ENCODE measurements at regions not wholly inside any gene's neighbourhood (a gene's known extent, or its start where the extent isn't known, plus 50 kb on each side); places are given as distances from the start of the nearest gene placed in this dataset.

DNA sequence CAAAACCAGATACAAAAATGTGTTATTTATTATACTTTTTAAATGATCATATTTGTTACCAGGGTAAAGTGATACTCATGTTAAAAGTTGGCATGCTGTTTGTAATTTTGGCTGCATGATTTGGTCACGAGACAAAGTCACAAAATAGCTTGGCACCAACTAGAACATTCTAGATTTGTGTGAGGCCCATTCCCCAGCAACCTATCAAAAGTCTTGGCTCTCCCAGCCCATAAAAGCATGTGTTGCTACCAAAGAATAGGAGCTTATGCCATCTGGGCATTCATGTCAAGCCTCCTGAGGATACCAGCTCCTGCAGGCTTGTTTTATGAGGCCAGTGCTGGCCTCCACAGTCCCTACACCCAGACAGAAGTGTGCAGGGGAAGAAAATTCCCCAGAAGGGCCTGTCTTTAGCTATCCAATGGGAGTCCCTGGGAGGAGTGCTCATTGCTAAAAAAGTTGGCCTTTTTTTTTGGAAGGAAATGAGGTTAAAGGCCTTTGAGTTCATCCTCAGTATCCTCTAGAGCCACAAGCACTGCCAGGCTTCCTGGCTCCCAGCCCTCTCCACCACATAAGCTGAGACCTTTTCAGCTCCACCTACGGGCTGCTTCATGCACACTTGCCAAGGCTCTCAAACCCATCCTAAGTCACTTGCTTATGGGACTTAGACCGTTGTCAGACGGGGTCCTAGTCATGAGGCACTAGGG, 211.9 kb upstream of the EOLA2 start:
- TF ChIP-seq, protein P1, sequence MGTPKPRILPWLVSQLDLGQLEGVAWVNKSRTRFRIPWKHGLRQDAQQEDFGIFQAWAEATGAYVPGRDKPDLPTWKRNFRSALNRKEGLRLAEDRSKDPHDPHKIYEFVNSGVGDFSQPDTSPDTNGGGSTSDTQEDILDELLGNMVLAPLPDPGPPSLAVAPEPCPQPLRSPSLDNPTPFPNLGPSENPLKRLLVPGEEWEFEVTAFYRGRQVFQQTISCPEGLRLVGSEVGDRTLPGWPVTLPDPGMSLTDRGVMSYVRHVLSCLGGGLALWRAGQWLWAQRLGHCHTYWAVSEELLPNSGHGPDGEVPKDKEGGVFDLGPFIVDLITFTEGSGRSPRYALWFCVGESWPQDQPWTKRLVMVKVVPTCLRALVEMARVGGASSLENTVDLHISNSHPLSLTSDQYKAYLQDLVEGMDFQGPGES (IDR thresholded peaks at IDR 0.05): no peak
- TF ChIP-seq, protein P2, sequence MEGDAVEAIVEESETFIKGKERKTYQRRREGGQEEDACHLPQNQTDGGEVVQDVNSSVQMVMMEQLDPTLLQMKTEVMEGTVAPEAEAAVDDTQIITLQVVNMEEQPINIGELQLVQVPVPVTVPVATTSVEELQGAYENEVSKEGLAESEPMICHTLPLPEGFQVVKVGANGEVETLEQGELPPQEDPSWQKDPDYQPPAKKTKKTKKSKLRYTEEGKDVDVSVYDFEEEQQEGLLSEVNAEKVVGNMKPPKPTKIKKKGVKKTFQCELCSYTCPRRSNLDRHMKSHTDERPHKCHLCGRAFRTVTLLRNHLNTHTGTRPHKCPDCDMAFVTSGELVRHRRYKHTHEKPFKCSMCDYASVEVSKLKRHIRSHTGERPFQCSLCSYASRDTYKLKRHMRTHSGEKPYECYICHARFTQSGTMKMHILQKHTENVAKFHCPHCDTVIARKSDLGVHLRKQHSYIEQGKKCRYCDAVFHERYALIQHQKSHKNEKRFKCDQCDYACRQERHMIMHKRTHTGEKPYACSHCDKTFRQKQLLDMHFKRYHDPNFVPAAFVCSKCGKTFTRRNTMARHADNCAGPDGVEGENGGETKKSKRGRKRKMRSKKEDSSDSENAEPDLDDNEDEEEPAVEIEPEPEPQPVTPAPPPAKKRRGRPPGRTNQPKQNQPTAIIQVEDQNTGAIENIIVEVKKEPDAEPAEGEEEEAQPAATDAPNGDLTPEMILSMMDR (IDR thresholded peaks at IDR 0.05 in 2 of 3, conservative IDR thresholded peaks at IDR 0.05 in 1 of 3; ENCODE audit: control insufficient read depth in 2 of 3, extremely low read depth in 1 of 3, insufficient read depth in 1 of 3, low read depth in 3 of 3, low read length in 3 of 3): no peak
- TF ChIP-seq MYB (IDR thresholded peaks at IDR 0.05; ENCODE audit: borderline replicate concordance, low read depth, low read length): no peak
- TF ChIP-seq SREBF2 (IDR thresholded peaks at IDR 0.05; ENCODE audit: low read length): no peak
- no peak for TF ChIP-seq FOXK2 (IDR thresholded peaks at IDR 0.05)
- TF ChIP-seq, protein P3, sequence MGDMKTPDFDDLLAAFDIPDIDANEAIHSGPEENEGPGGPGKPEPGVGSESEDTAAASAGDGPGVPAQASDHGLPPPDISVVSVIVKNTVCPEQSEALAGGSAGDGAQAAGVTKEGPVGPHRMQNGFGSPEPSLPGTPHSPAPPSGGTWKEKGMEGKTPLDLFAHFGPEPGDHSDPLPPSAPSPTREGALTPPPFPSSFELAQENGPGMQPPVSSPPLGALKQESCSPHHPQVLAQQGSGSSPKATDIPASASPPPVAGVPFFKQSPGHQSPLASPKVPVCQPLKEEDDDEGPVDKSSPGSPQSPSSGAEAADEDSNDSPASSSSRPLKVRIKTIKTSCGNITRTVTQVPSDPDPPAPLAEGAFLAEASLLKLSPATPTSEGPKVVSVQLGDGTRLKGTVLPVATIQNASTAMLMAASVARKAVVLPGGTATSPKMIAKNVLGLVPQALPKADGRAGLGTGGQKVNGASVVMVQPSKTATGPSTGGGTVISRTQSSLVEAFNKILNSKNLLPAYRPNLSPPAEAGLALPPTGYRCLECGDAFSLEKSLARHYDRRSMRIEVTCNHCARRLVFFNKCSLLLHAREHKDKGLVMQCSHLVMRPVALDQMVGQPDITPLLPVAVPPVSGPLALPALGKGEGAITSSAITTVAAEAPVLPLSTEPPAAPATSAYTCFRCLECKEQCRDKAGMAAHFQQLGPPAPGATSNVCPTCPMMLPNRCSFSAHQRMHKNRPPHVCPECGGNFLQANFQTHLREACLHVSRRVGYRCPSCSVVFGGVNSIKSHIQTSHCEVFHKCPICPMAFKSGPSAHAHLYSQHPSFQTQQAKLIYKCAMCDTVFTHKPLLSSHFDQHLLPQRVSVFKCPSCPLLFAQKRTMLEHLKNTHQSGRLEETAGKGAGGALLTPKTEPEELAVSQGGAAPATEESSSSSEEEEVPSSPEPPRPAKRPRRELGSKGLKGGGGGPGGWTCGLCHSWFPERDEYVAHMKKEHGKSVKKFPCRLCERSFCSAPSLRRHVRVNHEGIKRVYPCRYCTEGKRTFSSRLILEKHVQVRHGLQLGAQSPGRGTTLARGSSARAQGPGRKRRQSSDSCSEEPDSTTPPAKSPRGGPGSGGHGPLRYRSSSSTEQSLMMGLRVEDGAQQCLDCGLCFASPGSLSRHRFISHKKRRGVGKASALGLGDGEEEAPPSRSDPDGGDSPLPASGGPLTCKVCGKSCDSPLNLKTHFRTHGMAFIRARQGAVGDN (IDR thresholded peaks at IDR 0.05): no peak
- TF ChIP-seq POLR2A (IDR thresholded peaks at IDR 0.05; ENCODE audit: low read depth, low read length): no peak
- no peak for TF ChIP-seq LARP7 (IDR thresholded peaks at IDR 0.05)
